ENCODE measurements at regions not wholly inside any gene's neighbourhood (a gene's known extent, or its start where the extent isn't known, plus 50 kb on each side); places are given as distances from the start of the nearest gene placed in this dataset.

GRCh38 chr11:13140028-13140870 is 131.1 kb downstream of the RASSF10 start (continued):
- peak; percentile 52 for TF ChIP-seq ZFP91 (CRISPR knock-in tag; IDR thresholded peaks at IDR 0.05; ENCODE audit: borderline replicate concordance)
- TF ChIP-seq ZNF670 (CRISPR knock-in tag; IDR thresholded peaks at IDR 0.05; ENCODE audit: borderline replicate concordance): no peak
- no peak; the same call in 1 of the 2 replicates for TF ChIP-seq ZNF556 (CRISPR knock-in tag; IDR thresholded peaks at IDR 0.05; ENCODE audit: borderline replicate concordance)
- TF ChIP-seq MEIS1 (CRISPR knock-in tag; IDR thresholded peaks at IDR 0.05; ENCODE audit: borderline replicate concordance): peak; percentile 87; the same call in 1 of the 2 replicates
- TF ChIP-seq SNAPC5 (CRISPR knock-in tag; IDR thresholded peaks at IDR 0.05; ENCODE audit: borderline replicate concordance): no peak
- TF ChIP-seq HNRNPLL (IDR thresholded peaks at IDR 0.05; ENCODE audit: low read depth, low read length, poor library complexity, severe bottlenecking): no peak
- TF ChIP-seq TBL1XR1 (IDR thresholded peaks at IDR 0.05; ENCODE audit: borderline replicate concordance, low read length, partially characterized antibody): peak; percentile 85
- no peak for TF ChIP-seq ZFP82 (CRISPR knock-in tag; IDR thresholded peaks at IDR 0.05; ENCODE audit: borderline replicate concordance)
- no peak for TF ChIP-seq KDM5B (CRISPR knock-in tag; IDR thresholded peaks at IDR 0.05; ENCODE audit: borderline replicate concordance)
- no peak for TF ChIP-seq PAF1 (CRISPR knock-in tag; IDR thresholded peaks at IDR 0.05)
- TF ChIP-seq ATF6 (CRISPR knock-in tag; conservative IDR thresholded peaks at IDR 0.05): 0 out of 2 replicates have a peak, but pooled peaks have one; percentile 33
- TF ChIP-seq TEAD2 (CRISPR knock-in tag; IDR thresholded peaks at IDR 0.05): no peak
- no peak for TF ChIP-seq CERS6 (CRISPR knock-in tag; IDR thresholded peaks at IDR 0.05)
- peak; percentile 70 for TF ChIP-seq MAFF (IDR thresholded peaks at IDR 0.05; ENCODE audit: low read depth, low read length)
- no peak for TF ChIP-seq ZFYVE20 (CRISPR knock-in tag; IDR thresholded peaks at IDR 0.05; ENCODE audit: borderline replicate concordance, low read depth)
- no peak for TF ChIP-seq ZNF276 (CRISPR knock-in tag; IDR thresholded peaks at IDR 0.05; ENCODE audit: low read depth)
- TF ChIP-seq MED13 (CRISPR knock-in tag; IDR thresholded peaks at IDR 0.05): peak; percentile 96
- TF ChIP-seq ZNF775 (CRISPR knock-in tag; IDR thresholded peaks at IDR 0.05; ENCODE audit: borderline replicate concordance): no peak
- TF ChIP-seq ZFAT (CRISPR knock-in tag; conservative IDR thresholded peaks at IDR 0.05): no peak
- peak; percentile 100 for TF ChIP-seq ARNTL (CRISPR knock-in tag; IDR thresholded peaks at IDR 0.05)
- TF ChIP-seq ZNF644 (CRISPR knock-in tag; IDR thresholded peaks at IDR 0.05; ENCODE audit: low read depth): peak; percentile 70

Data from HepG2 (cell line).